ENCODE measurements at regions not wholly inside any gene's neighbourhood (a gene's known extent, or its start where the extent isn't known, plus 50 kb on each side); places are given as distances from the start of the nearest gene placed in this dataset.

- TF ChIP-seq MYC (IDR thresholded peaks at IDR 0.05; ENCODE audit: low read depth, low read length) (no peak), CTCF (IDR thresholded peaks at IDR 0.05; ENCODE audit: extremely low read depth in 1 of 2, insufficient read depth in 1 of 2, low read depth in 1 of 2, low read length in 2 of 2) (no peak)
These were observed 207.9 kb downstream of the CD47 start for GRCh38 chr3:107882881-107883280.
